Adrenal gland (tissue), 9 donors: ENCODE measurements at regions not wholly inside any gene's neighbourhood (a gene's known extent, or its start where the extent isn't known, plus 50 kb on each side); places are given as distances from the start of the nearest gene placed in this dataset.

Experiments
- DNase-seq, 7 donors: peaks; one replicate each; pipeline ENCODE4 v3.0.0-alpha.2; 2019 to 2020
- H3K27ac ChIP-seq, 5 donors: fragments of 200-600 bp; sonication (generic) in 4 of 5; 1 replicate in 3 of 5; 2 replicates in 2 of 5; pipeline versions ENCODE4 v1.5.1 to v1.8.0; 2016 to 2020; ENCODE audit warnings: mild to moderate bottlenecking in 1 of 5
- H3K27me3 ChIP-seq: fragments of 200-600 bp; 2 replicates; pipeline ENCODE4 v1.8.0; 2021
- H3K36me3 ChIP-seq, 2 donors: fragments of 200-600 bp; replicated peaks in 1 of 2; 1 replicate in 1 of 2; 2 replicates in 1 of 2; pipeline versions ENCODE4 v1.5.1 to v1.8.0; 2018 to 2022
- H3K4me1 ChIP-seq, 2 donors: fragments of 200-600 bp; replicated peaks in 1 of 2; 1 replicate in 1 of 2; 2 replicates in 1 of 2; pipeline versions ENCODE4 v1.5.1 to v1.8.0; 2018 to 2021
- H3K4me3 ChIP-seq, 4 donors: fragments of 200-600 bp; sonication (generic) in 3 of 4; one replicate each; pipeline ENCODE4 v1.5.1; 2016 to 2018
- H3K9me3 ChIP-seq, 3 donors: fragments of 200-600 bp; sonication (generic) in 1 of 3; replicated peaks in 1 of 3; 1 replicate in 2 of 3; 2 replicates in 1 of 3; pipeline versions ENCODE4 v1.5.1 to v1.8.0; 2016 to 2021
- CTCF ChIP-seq, 6 experiments: fragments of 450-650 bp in 4 of 6; fragments of 200-600 bp in 2 of 6; sonication (generic) in 1 of 6; IDR thresholded peaks; 1 replicate in 5 of 6; 2 replicates in 1 of 6; pipeline versions ENCODE4 v1.5.1 to v1.8.0; 2016 to 2021; ENCODE audit warnings: antibody characterized with exemption in 6 of 6, mild to moderate bottlenecking in 2 of 6, moderate library complexity in 1 of 6
- POLR2A ChIP-seq, 2 donors: fragments of 450-650 bp; IDR thresholded peaks; one replicate each; pipeline ENCODE4 v1.6.1; 2017; ENCODE audit warnings: antibody characterized with exemption in 2 of 2, mild to moderate bottlenecking in 2 of 2, moderate library complexity in 1 of 2
- WGBS, 4 donors: extraction: QIAGEN DNeasy Blood & Tissue Kit in 2 of 4; methylation state at CpG; one replicate each; pipeline versions ENCODE4 v1.1.5 to v1.1.7; 2013 to 2017; 5-methylcytosine and 5-hydroxymethylcytosine counted together
- intact Hi-C, 2 donors: fragments of 100-400 bp; cut with DNase I; formaldehyde crosslinking; loops; one replicate each; pipeline versions ENCODE4 v1.14.1 to v1.15.0; 2022 to 2023
- donor health status: healthy with polysubstance abuse.
- donor health status: Bipolar disorder and iron deficiency.
- donor health status: DM: yes; HTN: yes; CAD: no.
- donor health status: DM: no; HTN: no; CAD: no.
- donor health status: DM: no; HTN: no; CAD: no.

DNA sequence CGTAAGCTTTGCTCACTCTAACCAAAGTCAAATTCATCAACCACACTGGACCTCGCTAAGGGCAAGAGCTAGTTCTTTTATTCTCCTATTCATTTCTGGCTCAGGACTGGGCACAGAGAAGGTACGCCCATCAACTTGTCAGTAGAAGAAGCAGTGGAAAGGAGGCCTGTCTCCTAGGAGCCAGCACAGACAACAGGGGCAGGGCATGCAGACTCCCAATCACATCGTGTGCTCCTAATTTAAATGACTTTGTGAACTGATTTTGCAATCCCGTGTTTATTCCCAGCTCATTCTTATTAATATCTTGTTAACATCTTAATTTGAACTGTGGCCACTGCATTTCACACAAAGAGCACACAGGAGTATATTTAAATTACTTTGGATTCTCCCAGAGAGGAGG is 161.1 kb upstream of the BCL6 start:
- H3K4me1 ChIP-seq: peaks cover 0 to 13% of the 10 kb centered on the region in 2 donors
- no peaks in the 10 kb centered on the region for H3K9me3 ChIP-seq
- no peak overlapping the region for H3K27ac ChIP-seq
- no peaks in the 10 kb centered on the region for H3K27me3 ChIP-seq
- 65 to 81% (median 73%) methylated on average over 5 of the region's 5 CpGs for WGBS, 4 donors
- no peak for DNase-seq
- H3K36me3 ChIP-seq: no peaks in the 10 kb centered on the region
- TF ChIP-seq POLR2A (IDR thresholded peaks at IDR 0.05) (no peak), CTCF (IDR thresholded peaks at IDR 0.05) (no peak)
- intact Hi-C loops: loop anchor here in 1 of 2 donors (10.0 kb wide), 1 partner anchor 142 kb away; no protein-coding TSS in a partner anchor
- H3K4me3 ChIP-seq: no peak overlapping the region

GRCh38 chr3:187906920-187907319 is 161.7 kb upstream of the BCL6 start:
- no peaks in the 10 kb centered on the region for H3K36me3 ChIP-seq
- peaks cover 0 to 18% of the 10 kb centered on the region in 2 donors for H3K4me1 ChIP-seq
- no peak overlapping the region for H3K4me3 ChIP-seq
- WGBS, 4 donors: 78 to 79% (median 79%) methylated on average over 5 of the region's 5 CpGs
- TF ChIP-seq POLR2A (IDR thresholded peaks at IDR 0.05) (no peak), CTCF (IDR thresholded peaks at IDR 0.05) (no peak)
- no peaks in the 10 kb centered on the region for H3K27me3 ChIP-seq
- no peak overlapping the region for H3K27ac ChIP-seq
- no peak for DNase-seq
- no peaks in the 10 kb centered on the region for H3K9me3 ChIP-seq
- intact Hi-C loops: loop anchor here in 1 of 2 donors (10.0 kb wide), 1 partner anchor 142 kb away; no protein-coding TSS in a partner anchor

- Histone ChIP-seq H3K36me3 (no peaks in the 10 kb centered on the region), H3K4me3 (no peak overlapping the region), H3K27ac (no peak overlapping the region), H3K27me3 (no peaks in the 10 kb centered on the region), H3K4me1 (peaks cover 0 to 23% of the 10 kb centered on the region in 2 donors), H3K9me3 (no peaks in the 10 kb centered on the region)
- intact Hi-C loops: loop anchor here in 1 of 2 donors (10.0 kb wide), 1 partner anchor 145 kb away; no protein-coding TSS in a partner anchor
- DNase-seq: no peak
- TF ChIP-seq CTCF (IDR thresholded peaks at IDR 0.05) (no peak), POLR2A (IDR thresholded peaks at IDR 0.05) (no peak)
Measured at GRCh38 chr3:187909866-187910265, 164.6 kb upstream of the BCL6 start.

- intact Hi-C loops: no loop called here
- peak overlapping the region in 1 of 5 donors; percentile 7 for H3K27ac ChIP-seq
Measured at GRCh38 chr3:187912007-187912406, 166.7 kb upstream of the BCL6 start.

More at GRCh38 chr3:187912007-187912406, 166.7 kb upstream of the BCL6 start:
- 33 to 51% (median 45%) methylated on average over 3 of the region's 3 CpGs for WGBS, 4 donors
- Histone ChIP-seq H3K36me3 (no peaks in the 10 kb centered on the region), H3K9me3 (no peaks in the 10 kb centered on the region), H3K4me1 (peaks cover 12 to 37% of the 10 kb centered on the region in 2 donors), H3K27me3 (no peaks in the 10 kb centered on the region), H3K4me3 (no peak overlapping the region)
- DNase-seq: peak in 4 of 7 donors; percentile 32 to 48 (median 40)
- TF ChIP-seq POLR2A (IDR thresholded peaks at IDR 0.05): no peak
- TF ChIP-seq CTCF (IDR thresholded peaks at IDR 0.05): no peak
